Ovary (tissue), 7 donors: ENCODE measurements at regions not wholly inside any gene's neighbourhood (a gene's known extent, or its start where the extent isn't known, plus 50 kb on each side); places are given as distances from the start of the nearest gene placed in this dataset.

Source experiments
- DNase-seq, 5 donors: peaks; one replicate each; pipeline ENCODE4 v3.0.0-alpha.2; 2019 to 2020
- H3K27ac ChIP-seq, 2 donors: fragments of 200-600 bp; one replicate each; pipeline versions ENCODE4 v1.5.1 to v1.8.0; 2019 to 2022
- H3K27me3 ChIP-seq: fragments of 200-600 bp; one replicate; pipeline ENCODE4 v1.8.0; 2022
- H3K36me3 ChIP-seq: fragments of 200-600 bp; sonication (generic); one replicate; pipeline ENCODE4 v1.5.1; 2019
- H3K4me1 ChIP-seq: one replicate; pipeline ENCODE4 v1.8.1; 2013; ENCODE audit warnings: mild to moderate bottlenecking, moderate library complexity; ENCODE audit not compliant: insufficient read depth
- H3K4me3 ChIP-seq: fragments of 200-600 bp; sonication (generic); one replicate; pipeline ENCODE4 v1.5.1; 2017
- H3K9me3 ChIP-seq, 2 donors: fragments of 200-600 bp in 1 of 2; sonication (generic) in 1 of 2; one replicate each; pipeline versions ENCODE4 v1.5.1 to v1.8.1; 2013 to 2019; ENCODE audit warnings: mild to moderate bottlenecking in 1 of 2, moderate library complexity in 1 of 2
- CTCF ChIP-seq, 3 donors: fragments of 450-650 bp in 2 of 3; fragments of 200-600 bp in 1 of 3; IDR thresholded peaks; one replicate each; pipeline versions ENCODE4 v1.5.1 to v1.8.0; 2016 to 2022; ENCODE audit warnings: antibody characterized with exemption in 3 of 3, mild to moderate bottlenecking in 1 of 3
- EP300 ChIP-seq: sonication (generic); formaldehyde crosslinking; IDR thresholded peaks from one replicate; pipeline ENCODE4 v1.6.1; 2017; ENCODE audit warnings: antibody characterized with exemption
- POLR2A ChIP-seq: fragments of 450-650 bp; IDR thresholded peaks from one replicate; pipeline ENCODE4 v1.6.1; 2017; ENCODE audit warnings: antibody characterized with exemption, mild to moderate bottlenecking, moderate library complexity
- WGBS, 3 donors: extraction: QIAGEN DNeasy Blood & Tissue Kit in 1 of 3; methylation state at CpG; one replicate each; pipeline versions ENCODE4 v1.1.5 to v1.1.7; 2013 to 2017; 5-methylcytosine and 5-hydroxymethylcytosine counted together
- intact Hi-C, 4 donors: fragments of 100-400 bp; cut with DNase I; formaldehyde crosslinking; loops; one replicate each; pipeline versions ENCODE4 v1.11.0 to v1.15.1; 2022 to 2023
- donor health status: DM: no; HTN: no; CAD: no; lungs with moderate emphysema.
- donor health status: DM: no; HTN: no; CAD: no.
- donor health status: Bipolar disorder and iron deficiency.
- donor health status: DM: no; HTN: no; CAD: no.
- donor health status: DM: yes; HTN: yes; CAD: no.

GRCh38 chr16:80161799-80162739, 378.7 kb upstream of the DYNLRB2 start:
- TF ChIP-seq CTCF (IDR thresholded peaks at IDR 0.05) (no peak), POLR2A (no peak), EP300 (no peak)
- 85 to 87% (median 87%) methylated on average over 12 of the region's 12 CpGs for WGBS, 3 donors
- no peak overlapping the region for H3K4me3 ChIP-seq
- H3K9me3 ChIP-seq, result no peaks in the 10 kb centered on the region
- intact Hi-C loops, result no loop called here
- DNase-seq, result no peak
- H3K27ac ChIP-seq, result no peak overlapping the region
- H3K36me3 ChIP-seq, result no peaks in the 10 kb centered on the region
- H3K27me3 ChIP-seq, result no peaks in the 10 kb centered on the region
- no peaks in the 10 kb centered on the region for H3K4me1 ChIP-seq

GRCh38 chr16:80158766-80159165, 382.0 kb upstream of the DYNLRB2 start:
- H3K4me1 ChIP-seq, result no peaks in the 10 kb centered on the region
- intact Hi-C loops, result no loop called here
- no peak for DNase-seq
- TF ChIP-seq EP300, result no peak
- no peak for TF ChIP-seq CTCF (IDR thresholded peaks at IDR 0.05)
- no peak for TF ChIP-seq POLR2A
- H3K27ac ChIP-seq, result no peak overlapping the region
- WGBS, 3 donors, result 48 to 71% (median 69%) methylated on average over 4 of the region's 4 CpGs
- H3K36me3 ChIP-seq, result no peaks in the 10 kb centered on the region
- no peaks in the 10 kb centered on the region for H3K27me3 ChIP-seq
- no peak overlapping the region for H3K4me3 ChIP-seq
- H3K9me3 ChIP-seq, result no peaks in the 10 kb centered on the region

- Histone ChIP-seq H3K9me3 (no peaks in the 10 kb centered on the region), H3K27ac (no peak overlapping the region), H3K4me3 (no peak overlapping the region), H3K27me3 (no peaks in the 10 kb centered on the region), H3K4me1 (peaks cover 5% of the 10 kb centered on the region), H3K36me3 (no peaks in the 10 kb centered on the region)
- 1 to 7% (median 3%) methylated on average over 3 of the region's 3 CpGs for WGBS, 3 donors
- DNase-seq, result no peak
- intact Hi-C loops, result loop anchor here in 1 of 4 donors (2.0 kb wide), 1 partner anchor 31 kb away; no protein-coding TSS in a partner anchor
- no peak for TF ChIP-seq CTCF (IDR thresholded peaks at IDR 0.05)
- no peak for TF ChIP-seq EP300
Observed at GRCh38 chr16:80151722-80152111, 389.1 kb upstream of the DYNLRB2 start.

GRCh38 chr16:80150978-80151721, 389.6 kb upstream of the DYNLRB2 start:
- H3K4me3 ChIP-seq, result no peak overlapping the region
- no peak overlapping the region for H3K27ac ChIP-seq
- intact Hi-C loops, result no loop called here
- H3K27me3 ChIP-seq, result no peaks in the 10 kb centered on the region
- no peaks in the 10 kb centered on the region for H3K9me3 ChIP-seq
- H3K4me1 ChIP-seq, result peaks cover 5% of the 10 kb centered on the region
- no peaks in the 10 kb centered on the region for H3K36me3 ChIP-seq
- TF ChIP-seq EP300, result no peak
- TF ChIP-seq CTCF (IDR thresholded peaks at IDR 0.05), result no peak
- TF ChIP-seq POLR2A, result no peak
- DNase-seq, result no peak
- 7 to 18% (median 10%) methylated on average over 3 of the region's 3 CpGs for WGBS, 3 donors
